ENCODE measurements at regions not wholly inside any gene's neighbourhood (a gene's known extent, or its start where the extent isn't known, plus 50 kb on each side); places are given as distances from the start of the nearest gene placed in this dataset.
A peak's percentile ranks its signal among the peaks of the same experiment; 100 is the strongest.

DNA sequence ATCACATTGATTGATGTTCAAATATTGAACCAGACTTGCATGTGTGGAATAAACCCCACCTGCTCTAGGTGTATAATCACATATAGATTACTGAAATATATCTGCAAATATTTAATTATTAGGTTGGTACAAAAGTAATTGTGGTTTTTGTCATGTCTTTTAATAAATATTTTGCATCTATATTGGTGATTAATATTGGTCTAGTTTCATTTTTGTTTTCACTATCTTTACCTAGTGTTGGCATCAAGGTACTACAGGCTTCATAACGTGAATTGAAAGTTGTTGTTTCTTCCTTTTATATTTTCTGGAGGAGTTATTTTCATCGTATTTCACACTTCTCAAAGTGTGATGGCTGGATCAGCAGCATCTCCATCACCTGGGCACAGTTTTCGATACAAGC lies 740.0 kb upstream of the TMEM132C start:
- no peak for DNase-seq (ENCODE audit: low read depth in 4 of 6, low spot score in 6 of 6)
- H3K27ac ChIP-seq (ENCODE audit: low read depth, low read length), result no peak overlapping the region

DNA sequence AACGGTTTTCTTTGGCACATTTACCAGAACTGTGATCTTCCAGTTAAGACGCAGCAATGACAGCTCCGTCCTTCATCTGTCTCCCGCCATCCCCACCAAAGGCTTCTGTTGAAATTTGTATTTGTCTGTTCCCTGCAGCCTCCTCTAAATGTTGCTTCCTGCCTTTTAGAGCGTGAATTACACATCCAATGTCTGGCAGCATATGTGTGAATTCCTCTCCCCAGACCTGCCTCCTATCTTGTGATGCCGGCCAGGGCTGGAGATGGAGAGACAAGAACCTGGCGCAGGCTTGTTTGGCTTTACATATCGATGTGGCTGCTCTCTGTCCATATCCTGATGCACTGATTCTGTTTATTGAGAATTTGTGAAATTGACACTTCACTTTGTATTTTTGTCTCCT lies 738.4 kb upstream of the TMEM132C start:
- peak in 1 of 6 donors; percentile 62 for DNase-seq (ENCODE audit: low read depth in 4 of 6, low spot score in 6 of 6)
- no peaks in the 10 kb centered on the region for H3K4me1 ChIP-seq (ENCODE audit: control insufficient read depth, insufficient read depth, low read length)
- no peaks in the 10 kb centered on the region for H3K27me3 ChIP-seq (ENCODE audit: control insufficient read depth, insufficient read depth, low read length)
- no peak overlapping the region for H3K27ac ChIP-seq (ENCODE audit: low read depth, low read length)
- H3K4me3 ChIP-seq (ENCODE audit: low read depth, low read length), result no peak overlapping the region
- H3K36me3 ChIP-seq (ENCODE audit: control insufficient read depth, insufficient read depth, low read length), result no peaks in the 10 kb centered on the region
- no peaks in the 10 kb centered on the region for H3K9me3 ChIP-seq (ENCODE audit: control insufficient read depth, insufficient read depth, low read length)
- WGBS (ENCODE audit: insufficient coverage), result 61% methylated on average over 4 of the region's 8 CpGs

More for the DNA sequence above, 740.0 kb upstream of the TMEM132C start:
- no peaks in the 10 kb centered on the region for H3K9me3 ChIP-seq (ENCODE audit: control insufficient read depth, insufficient read depth, low read length)
- H3K27me3 ChIP-seq (ENCODE audit: control insufficient read depth, insufficient read depth, low read length), result no peaks in the 10 kb centered on the region
- no peak overlapping the region for H3K4me3 ChIP-seq (ENCODE audit: low read depth, low read length)
- H3K36me3 ChIP-seq (ENCODE audit: control insufficient read depth, insufficient read depth, low read length), result no peaks in the 10 kb centered on the region
- H3K4me1 ChIP-seq (ENCODE audit: control insufficient read depth, insufficient read depth, low read length), result no peaks in the 10 kb centered on the region
- no CpG with 5 or more reads among the region's 3 CpGs for WGBS (ENCODE audit: insufficient coverage)

DNA sequence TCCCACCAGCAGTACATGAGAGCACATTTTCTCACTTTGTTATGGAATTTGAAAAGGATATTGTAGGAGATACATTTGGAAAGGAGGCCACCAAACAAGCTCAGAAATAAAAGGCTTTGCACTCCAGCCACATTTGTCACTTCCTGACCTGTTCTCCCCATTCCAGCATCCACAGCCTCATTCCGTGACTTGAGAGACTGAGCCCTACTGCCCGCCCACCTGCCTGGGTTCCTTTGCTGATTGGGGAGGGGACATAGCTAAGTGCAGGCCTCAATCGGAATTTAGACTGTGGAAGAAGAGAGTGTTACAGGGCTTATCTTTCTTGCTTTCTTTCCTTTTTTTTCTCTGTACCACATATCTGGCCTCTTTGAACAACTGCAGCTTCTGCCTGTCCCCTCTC lies 735.4 kb upstream of the TMEM132C start:
- Histone ChIP-seq H3K27ac (ENCODE audit: low read depth, low read length) (no peak overlapping the region), H3K4me1 (ENCODE audit: control insufficient read depth, insufficient read depth, low read length) (no peaks in the 10 kb centered on the region), H3K36me3 (ENCODE audit: control insufficient read depth, insufficient read depth, low read length) (no peaks in the 10 kb centered on the region), H3K9me3 (ENCODE audit: control insufficient read depth, insufficient read depth, low read length) (no peaks in the 10 kb centered on the region), H3K4me3 (ENCODE audit: low read depth, low read length) (no peak overlapping the region), H3K27me3 (ENCODE audit: control insufficient read depth, insufficient read depth, low read length) (no peaks in the 10 kb centered on the region)
- no CpG with 5 or more reads among the region's 3 CpGs for WGBS (ENCODE audit: insufficient coverage)
- DNase-seq (ENCODE audit: low read depth in 4 of 6, low spot score in 6 of 6), result no peak

DNA sequence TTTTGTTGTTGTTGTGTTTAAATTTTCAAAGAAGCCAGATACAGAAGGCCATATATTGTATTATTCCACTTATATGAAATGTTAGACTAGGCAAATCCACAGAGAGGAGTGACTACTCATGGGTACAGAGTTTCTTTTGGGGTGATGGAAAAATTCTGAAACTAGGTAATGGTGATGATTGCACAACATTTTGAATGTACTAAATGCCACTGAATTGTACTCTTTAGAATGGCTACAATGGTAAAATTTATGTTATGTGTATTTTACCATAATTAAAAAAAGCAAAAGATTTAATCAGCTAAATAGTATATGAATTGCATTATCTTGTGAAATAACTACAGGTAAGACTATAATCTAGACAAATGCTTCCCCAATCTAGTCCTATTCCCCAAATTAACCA lies 733.6 kb upstream of the TMEM132C start:
- Histone ChIP-seq H3K27ac (ENCODE audit: low read depth, low read length) (no peak overlapping the region), H3K27me3 (ENCODE audit: control insufficient read depth, insufficient read depth, low read length) (no peaks in the 10 kb centered on the region), H3K9me3 (ENCODE audit: control insufficient read depth, insufficient read depth, low read length) (no peaks in the 10 kb centered on the region), H3K4me1 (ENCODE audit: control insufficient read depth, insufficient read depth, low read length) (no peaks in the 10 kb centered on the region), H3K4me3 (ENCODE audit: low read depth, low read length) (no peak overlapping the region), H3K36me3 (ENCODE audit: control insufficient read depth, insufficient read depth, low read length) (no peaks in the 10 kb centered on the region)
- DNase-seq (ENCODE audit: low read depth in 4 of 6, low spot score in 6 of 6), result no peak

DNA sequence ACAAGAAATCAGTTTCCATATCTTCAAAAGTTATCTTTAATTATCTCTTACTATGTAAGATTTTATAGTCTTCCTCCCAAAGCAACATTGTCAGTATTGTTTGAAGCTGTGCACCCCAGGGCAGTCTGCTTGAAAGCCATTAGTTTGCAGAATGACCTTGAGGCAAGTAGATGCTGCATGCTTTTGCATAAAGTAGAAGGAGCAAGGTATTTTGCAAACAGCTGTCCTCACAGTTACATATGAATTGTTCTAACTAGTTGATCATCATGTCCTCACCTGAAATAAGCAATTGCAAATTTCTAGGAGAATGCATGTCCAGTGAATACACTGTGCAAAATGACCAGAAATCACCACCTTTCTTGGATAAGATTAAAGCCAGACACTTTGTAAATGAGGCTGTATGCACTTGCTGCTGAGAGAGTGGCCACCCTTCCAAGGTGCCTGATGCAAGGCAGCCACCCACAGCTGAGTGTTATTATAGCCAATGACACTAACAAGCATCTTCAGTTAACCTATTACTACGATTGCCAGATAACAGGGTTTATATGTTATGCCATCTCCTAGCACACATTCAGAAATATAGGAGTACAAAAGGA lies 730.0 kb upstream of the TMEM132C start:
- Histone ChIP-seq H3K27me3 (ENCODE audit: control insufficient read depth, insufficient read depth, low read length) (no peaks in the 10 kb centered on the region), H3K36me3 (ENCODE audit: control insufficient read depth, insufficient read depth, low read length) (no peaks in the 10 kb centered on the region), H3K9me3 (ENCODE audit: control insufficient read depth, insufficient read depth, low read length) (no peaks in the 10 kb centered on the region), H3K4me1 (ENCODE audit: control insufficient read depth, insufficient read depth, low read length) (no peaks in the 10 kb centered on the region), H3K27ac (ENCODE audit: low read depth, low read length) (no peak overlapping the region), H3K4me3 (ENCODE audit: low read depth, low read length) (no peak overlapping the region)
- WGBS (ENCODE audit: insufficient coverage), result no CpG with 5 or more reads among the region's 1 CpG
- no peak for DNase-seq (ENCODE audit: low read depth in 4 of 6, low spot score in 6 of 6)

DNA sequence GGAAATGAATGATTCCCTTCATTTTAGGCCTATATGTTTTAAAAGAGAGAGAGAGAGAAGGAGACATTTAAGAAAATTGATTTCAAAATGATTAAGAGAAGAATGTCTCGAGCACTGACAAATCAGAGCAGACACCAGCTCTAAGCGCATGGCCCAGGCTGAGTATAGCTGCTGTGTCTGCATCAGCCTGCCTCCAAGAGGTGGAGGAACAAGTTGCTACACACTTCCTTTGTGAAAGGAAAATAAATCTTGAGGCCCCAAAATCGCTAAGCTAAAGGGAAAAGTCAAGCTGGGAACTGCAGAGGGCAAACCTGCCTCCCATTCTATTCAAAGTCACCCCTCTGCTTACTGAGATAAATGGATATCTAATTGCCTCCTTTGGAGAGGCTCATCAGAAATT lies 728.7 kb upstream of the TMEM132C start:
- no peaks in the 10 kb centered on the region for H3K36me3 ChIP-seq (ENCODE audit: control insufficient read depth, insufficient read depth, low read length)
- DNase-seq (ENCODE audit: low read depth in 4 of 6, low spot score in 6 of 6), result peak in 1 of 6 donors; percentile 59
- H3K4me1 ChIP-seq (ENCODE audit: control insufficient read depth, insufficient read depth, low read length), result no peaks in the 10 kb centered on the region
- no peak overlapping the region for H3K27ac ChIP-seq (ENCODE audit: low read depth, low read length)
- H3K4me3 ChIP-seq (ENCODE audit: low read depth, low read length), result no peak overlapping the region
- WGBS (ENCODE audit: insufficient coverage), result 82% methylated on average over 2 of the region's 3 CpGs
- H3K27me3 ChIP-seq (ENCODE audit: control insufficient read depth, insufficient read depth, low read length), result no peaks in the 10 kb centered on the region
- no peaks in the 10 kb centered on the region for H3K9me3 ChIP-seq (ENCODE audit: control insufficient read depth, insufficient read depth, low read length)

DNA sequence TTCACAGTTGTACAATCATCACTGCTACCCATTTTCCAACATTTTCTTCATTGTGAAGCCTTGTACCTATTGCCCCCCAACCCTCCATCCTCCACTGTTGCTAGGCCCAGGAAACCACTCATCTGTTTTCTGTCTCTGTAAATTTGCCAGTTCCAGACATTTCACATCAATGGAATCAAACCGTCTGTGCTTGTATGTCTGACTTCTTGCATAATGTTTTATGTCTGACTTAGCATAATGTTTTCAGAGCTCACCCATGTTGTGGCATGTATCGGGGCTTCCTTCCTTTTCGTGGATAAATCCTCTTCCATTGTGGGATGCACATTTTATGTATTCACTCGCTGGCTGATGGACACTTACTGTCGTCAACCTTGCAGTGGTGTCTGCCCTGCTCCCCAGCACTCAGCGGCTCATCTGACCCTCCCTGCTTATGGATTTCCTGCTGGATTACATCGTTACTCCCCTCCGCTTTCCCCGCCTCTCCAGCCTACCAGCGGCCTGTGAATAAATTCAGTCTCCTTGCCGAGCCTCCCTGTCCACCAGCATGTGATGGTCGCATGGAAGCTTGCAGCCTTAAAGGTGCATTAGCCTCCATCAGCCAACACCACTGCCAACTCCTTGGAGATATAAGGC lies 727.6 kb upstream of the TMEM132C start:
- H3K4me3 ChIP-seq (ENCODE audit: low read depth, low read length), result no peak overlapping the region
- WGBS (ENCODE audit: insufficient coverage), result 66% methylated on average over 5 of the region's 12 CpGs
- no peaks in the 10 kb centered on the region for H3K9me3 ChIP-seq (ENCODE audit: control insufficient read depth, insufficient read depth, low read length)
- H3K27me3 ChIP-seq (ENCODE audit: control insufficient read depth, insufficient read depth, low read length), result no peaks in the 10 kb centered on the region
- no peaks in the 10 kb centered on the region for H3K36me3 ChIP-seq (ENCODE audit: control insufficient read depth, insufficient read depth, low read length)
- peak in 1 of 6 donors; percentile 51 for DNase-seq (ENCODE audit: low read depth in 4 of 6, low spot score in 6 of 6)
- no peaks in the 10 kb centered on the region for H3K4me1 ChIP-seq (ENCODE audit: control insufficient read depth, insufficient read depth, low read length)
- H3K27ac ChIP-seq (ENCODE audit: low read depth, low read length), result no peak overlapping the region

DNA sequence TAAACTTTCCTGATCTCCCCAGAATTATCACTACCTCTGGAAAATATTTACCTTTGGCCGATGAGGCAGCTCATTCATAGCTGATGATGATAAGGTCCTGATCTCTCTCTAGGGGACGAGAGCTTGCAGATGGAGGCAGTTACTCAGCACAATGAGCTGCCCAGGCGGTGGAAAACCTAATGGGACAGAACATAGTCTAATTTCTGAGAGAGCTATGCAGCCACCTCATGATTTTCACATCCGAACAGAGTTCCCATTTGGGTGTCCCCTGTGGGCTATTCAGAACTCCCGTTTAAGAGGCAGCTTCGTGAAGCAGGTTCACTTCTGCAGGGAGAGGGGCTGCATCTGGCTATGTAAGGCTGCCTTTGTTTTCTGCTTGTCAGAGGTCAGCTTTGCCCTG lies 724.6 kb upstream of the TMEM132C start:
- no peaks in the 10 kb centered on the region for H3K27me3 ChIP-seq (ENCODE audit: control insufficient read depth, insufficient read depth, low read length)
- DNase-seq (ENCODE audit: low read depth in 4 of 6, low spot score in 6 of 6), result peak in 1 of 6 donors; percentile 89
- no peaks in the 10 kb centered on the region for H3K4me1 ChIP-seq (ENCODE audit: control insufficient read depth, insufficient read depth, low read length)
- no peak overlapping the region for H3K27ac ChIP-seq (ENCODE audit: low read depth, low read length)
- H3K4me3 ChIP-seq (ENCODE audit: low read depth, low read length), result no peak overlapping the region
- no peaks in the 10 kb centered on the region for H3K36me3 ChIP-seq (ENCODE audit: control insufficient read depth, insufficient read depth, low read length)
- H3K9me3 ChIP-seq (ENCODE audit: control insufficient read depth, insufficient read depth, low read length), result no peaks in the 10 kb centered on the region
- 43% methylated on average over 6 of the region's 6 CpGs for WGBS (ENCODE audit: insufficient coverage)

DNA sequence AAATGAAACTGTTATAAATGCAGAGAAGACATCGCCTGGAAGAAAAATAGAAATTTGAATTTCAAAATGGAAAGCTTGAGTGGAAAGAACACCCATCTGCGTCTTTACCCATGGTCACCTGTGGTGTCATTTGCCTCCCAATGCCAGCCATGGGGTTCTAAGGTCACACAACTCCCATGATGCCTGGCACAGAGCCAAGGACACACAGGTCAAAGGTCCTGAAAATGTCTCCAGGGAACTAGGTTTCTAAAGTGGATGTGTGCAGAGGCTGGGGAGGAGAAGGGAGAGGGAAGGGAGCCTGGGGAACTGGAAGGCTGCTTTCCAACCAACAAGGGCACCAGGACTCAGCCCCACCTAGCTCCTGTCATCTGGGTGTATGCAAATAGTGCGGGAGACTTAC lies 724.0 kb upstream of the TMEM132C start:
- H3K9me3 ChIP-seq (ENCODE audit: control insufficient read depth, insufficient read depth, low read length), result no peaks in the 10 kb centered on the region
- H3K27me3 ChIP-seq (ENCODE audit: control insufficient read depth, insufficient read depth, low read length), result no peaks in the 10 kb centered on the region
- H3K36me3 ChIP-seq (ENCODE audit: control insufficient read depth, insufficient read depth, low read length), result no peaks in the 10 kb centered on the region
- no peak overlapping the region for H3K4me3 ChIP-seq (ENCODE audit: low read depth, low read length)
- no peak for DNase-seq (ENCODE audit: low read depth in 4 of 6, low spot score in 6 of 6)
- H3K4me1 ChIP-seq (ENCODE audit: control insufficient read depth, insufficient read depth, low read length), result no peaks in the 10 kb centered on the region
- H3K27ac ChIP-seq (ENCODE audit: low read depth, low read length), result no peak overlapping the region
- 92% methylated on average over 2 of the region's 3 CpGs for WGBS (ENCODE audit: insufficient coverage)

DNA sequence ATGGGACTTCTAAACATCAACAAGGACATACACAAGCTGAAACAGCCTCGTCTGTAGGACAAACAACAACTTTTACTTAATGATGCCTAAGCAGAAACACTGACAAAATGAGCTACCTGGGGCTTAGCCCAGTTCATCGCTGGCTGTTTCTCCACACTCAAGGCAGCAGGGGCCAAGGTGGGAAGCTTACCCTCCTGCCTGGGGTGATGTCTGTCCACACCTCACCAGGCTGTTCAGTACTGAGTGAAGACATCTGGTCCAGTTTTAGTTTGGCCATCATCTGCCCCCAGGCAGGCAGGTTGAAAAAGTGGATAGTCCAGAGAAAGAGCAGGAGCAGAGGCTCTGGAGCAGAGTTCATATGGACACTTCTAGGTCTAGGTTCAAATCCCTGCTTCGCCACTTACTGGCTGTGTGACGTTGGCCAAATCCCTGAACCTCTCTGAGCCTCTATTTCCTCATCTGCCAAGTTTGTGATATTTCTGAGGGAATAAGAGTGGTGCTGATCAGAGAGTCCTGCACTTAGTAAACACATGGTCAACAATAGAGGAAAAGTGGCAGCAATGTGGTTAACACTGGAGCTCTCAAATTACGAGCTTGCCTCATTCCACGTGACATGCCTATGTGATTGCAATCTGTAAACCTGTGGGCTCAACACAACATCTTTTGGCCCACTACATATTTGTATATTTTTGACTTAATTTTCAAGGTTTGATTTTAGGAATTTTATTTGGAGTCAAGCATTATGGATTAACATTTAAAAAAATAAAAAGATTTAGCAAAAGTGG lies 720.1 kb upstream of the TMEM132C start:
- 100% methylated on average over 3 of the region's 6 CpGs for WGBS (ENCODE audit: insufficient coverage)
- H3K36me3 ChIP-seq (ENCODE audit: control insufficient read depth, insufficient read depth, low read length), result no peaks in the 10 kb centered on the region
- H3K27me3 ChIP-seq (ENCODE audit: control insufficient read depth, insufficient read depth, low read length), result peaks cover 3% of the 10 kb centered on the region
- DNase-seq (ENCODE audit: low read depth in 4 of 6, low spot score in 6 of 6), result no peak
- H3K4me3 ChIP-seq (ENCODE audit: low read depth, low read length), result no peak overlapping the region
- no peaks in the 10 kb centered on the region for H3K9me3 ChIP-seq (ENCODE audit: control insufficient read depth, insufficient read depth, low read length)
- H3K27ac ChIP-seq (ENCODE audit: low read depth, low read length), result no peak overlapping the region
- no peaks in the 10 kb centered on the region for H3K4me1 ChIP-seq (ENCODE audit: control insufficient read depth, insufficient read depth, low read length)

Measured in spinal cord (tissue), 9 donors.